RWPE2 (cell line): ENCODE measurements at regions not wholly inside any gene's neighbourhood (a gene's known extent, or its start where the extent isn't known, plus 50 kb on each side); places are given as distances from the start of the nearest gene placed in this dataset.

ENCODE experiments used
- ATAC-seq: fragments of 200-7000 bp; cut with Tn5 transposase; 3 replicates; pipeline ENCODE4 v1.9.1; 2021; ENCODE audit warnings: low read depth
- DNase-seq: peaks from one replicate; pipeline ENCODE4 v3.0.0-alpha.2; 2020; ENCODE audit warnings: low spot score
- H3K27ac ChIP-seq: fragments of 450-650 bp; 2 replicates; pipeline ENCODE4 v1.5.1; 2017; ENCODE audit warnings: mild to moderate bottlenecking; ENCODE audit not compliant: poor library complexity, severe bottlenecking
- H3K27me3 ChIP-seq: fragments of 250-450 bp; sonication (Bioruptor Pico); 2 replicates; pipeline ENCODE4 v1.5.1; 2021; ENCODE audit warnings: mild to moderate bottlenecking, moderate library complexity; ENCODE audit not compliant: insufficient read depth, poor library complexity, severe bottlenecking
- H3K36me3 ChIP-seq: fragments of 250-450 bp; sonication (Bioruptor Pico); 2 replicates; pipeline ENCODE4 v1.5.1; 2020; ENCODE audit warnings: low read depth, mild to moderate bottlenecking, moderate library complexity
- H3K4me1 ChIP-seq: fragments of 250-450 bp; sonication (Bioruptor Pico); 2 replicates; pipeline ENCODE4 v1.5.1; 2021; ENCODE audit warnings: mild to moderate bottlenecking, moderate library complexity; ENCODE audit not compliant: insufficient read depth, poor library complexity, severe bottlenecking
- H3K4me3 ChIP-seq: fragments of 250-450 bp; sonication (Bioruptor Pico); 2 replicates; pipeline ENCODE4 v1.5.1; 2021; ENCODE audit warnings: mild to moderate bottlenecking, moderate library complexity; ENCODE audit not compliant: severe bottlenecking
- H3K9me3 ChIP-seq: fragments of 250-450 bp; sonication (Bioruptor Pico); 2 replicates; pipeline ENCODE4 v1.5.1; 2021; ENCODE audit warnings: mild to moderate bottlenecking, moderate library complexity; ENCODE audit not compliant: severe bottlenecking
- CTCF ChIP-seq: fragments of 450-650 bp; IDR thresholded peaks from one replicate; pipeline ENCODE4 v1.5.1; 2017; ENCODE audit warnings: mild to moderate bottlenecking, moderate library complexity; ENCODE audit not compliant: poor library complexity, severe bottlenecking

GRCh38 chr18:49717617-49718016, 95.7 kb downstream of the ACAA2 start:
- Histone ChIP-seq H3K27me3 (no peaks in the 10 kb centered on the region), H3K27ac (no peak overlapping the region), H3K4me1 (no peaks in the 10 kb centered on the region), H3K4me3 (no peak overlapping the region), H3K9me3 (no peaks in the 10 kb centered on the region), H3K36me3 (no peaks in the 10 kb centered on the region)
- ATAC-seq (no peak), DNase-seq (no peak)
- TF ChIP-seq CTCF: no peak

GRCh38 chr18:49716035-49716434, 97.3 kb downstream of the ACAA2 start:
- H3K9me3 ChIP-seq: no peaks in the 10 kb centered on the region
- no peak for DNase-seq
- H3K4me1 ChIP-seq: no peaks in the 10 kb centered on the region
- no peak overlapping the region for H3K27ac ChIP-seq
- no peaks in the 10 kb centered on the region for H3K27me3 ChIP-seq
- no peaks in the 10 kb centered on the region for H3K36me3 ChIP-seq
- H3K4me3 ChIP-seq: no peak overlapping the region
- TF ChIP-seq CTCF: no peak
- ATAC-seq: no peak

GRCh38 chr18:49709347-49709690, 104.0 kb downstream of the ACAA2 start:
- Histone ChIP-seq H3K4me3 (no peak overlapping the region), H3K27ac (no peak overlapping the region), H3K9me3 (no peaks in the 10 kb centered on the region), H3K36me3 (no peaks in the 10 kb centered on the region), H3K4me1 (no peaks in the 10 kb centered on the region), H3K27me3 (no peaks in the 10 kb centered on the region)
- TF ChIP-seq CTCF: no peak
- DNase-seq: no peak
- ATAC-seq: no peak

GRCh38 chr18:49708662-49709346, 104.5 kb downstream of the ACAA2 start:
- no peaks in the 10 kb centered on the region for H3K36me3 ChIP-seq
- TF ChIP-seq CTCF: no peak
- ATAC-seq (no peak), DNase-seq (no peak)
- no peaks in the 10 kb centered on the region for H3K27me3 ChIP-seq
- no peaks in the 10 kb centered on the region for H3K9me3 ChIP-seq
- no peak overlapping the region for H3K4me3 ChIP-seq
- no peaks in the 10 kb centered on the region for H3K4me1 ChIP-seq
- H3K27ac ChIP-seq: no peak overlapping the region

GRCh38 chr18:49707599-49707998, 105.7 kb downstream of the ACAA2 start:
- H3K4me3 ChIP-seq: no peak overlapping the region
- H3K36me3 ChIP-seq: no peaks in the 10 kb centered on the region
- no peaks in the 10 kb centered on the region for H3K27me3 ChIP-seq
- TF ChIP-seq CTCF: no peak
- no peak for DNase-seq
- ATAC-seq: no peak
- H3K27ac ChIP-seq: no peak overlapping the region
- no peaks in the 10 kb centered on the region for H3K4me1 ChIP-seq
- H3K9me3 ChIP-seq: no peaks in the 10 kb centered on the region
